Endothelial cell of umbilical vein (primary cell): ENCODE measurements at regions not wholly inside any gene's neighbourhood (a gene's known extent, or its start where the extent isn't known, plus 50 kb on each side); places are given as distances from the start of the nearest gene placed in this dataset.

ENCODE experiments used
- BruUV-seq: library from RNA; stranded (reverse); fragments of 400-500 nt; replicated peaks from 2 replicates; lab custom pipeline; 2021; lab: Mats Ljungman, UMichigan
- CTCF ChIA-PET: fragments of 300-600, 350-600 bp; sonication (Branson Sonifier 250); formaldehyde crosslinking; loops from one replicate; lab custom pipeline; 2021; ENCODE audit warnings: antibody characterized with exemption, inconsistent platforms; lab: Charles Lee
- POLR2A ChIA-PET: fragments of 300-600, 350-600 bp; sonication (Branson Sonifier 250); formaldehyde crosslinking; loops from one replicate; lab custom pipeline; 2021; ENCODE audit warnings: antibody characterized with exemption, inconsistent platforms; lab: Charles Lee
- DNase-seq: peaks from one replicate; pipeline ENCODE4 v3.0.0-alpha.2; 2011; ENCODE audit warnings: low read depth, low spot score
- FAIRE-seq: peaks from 2 replicates; lab custom pipeline; 2011; peaks lifted over from hg19 to GRCh38; lab: Jason Lieb, UNC
- H2AFZ ChIP-seq: 2 replicates; pipeline ENCODE4 v1.6.0; 2012; ENCODE audit warnings: low read depth, low read length, control low read depth, inconsistent platforms
- H3K27ac ChIP-seq: 2 replicates; pipeline ENCODE4 v1.5.1; 2011; ENCODE audit warnings: low read depth, mild to moderate bottlenecking, control low read depth, low read length, moderate library complexity; ENCODE audit not compliant: insufficient read depth
- H3K27me3 ChIP-seq, 2 experiments: 2 replicates each; pipeline versions ENCODE4 v1.6.0 to v1.6.1; 2011; ENCODE audit warnings: low read length in 2 of 2, mixed read lengths in 1 of 2; ENCODE audit not compliant: control insufficient read depth in 2 of 2, insufficient read depth in 2 of 2
- H3K36me3 ChIP-seq, 2 experiments: 2 replicates in 1 of 2; 3 replicates in 1 of 2; pipeline ENCODE4 v1.5.1; 2011; ENCODE audit warnings: low read length in 2 of 2, mild to moderate bottlenecking in 1 of 2, moderate library complexity in 1 of 2; ENCODE audit not compliant: control insufficient read depth in 2 of 2, insufficient read depth in 2 of 2; ENCODE audit errors: extremely low read depth in 1 of 2
- H3K4me1 ChIP-seq: 3 replicates; pipeline ENCODE4 v1.5.1; 2011; ENCODE audit warnings: mild to moderate bottlenecking, low read length; ENCODE audit not compliant: control insufficient read depth, insufficient read depth; ENCODE audit errors: extremely low read depth
- H3K4me2 ChIP-seq: 2 replicates; pipeline ENCODE4 v1.6.1; 2011; ENCODE audit warnings: low read length, control low read depth, mixed read lengths; ENCODE audit not compliant: insufficient read depth
- H3K4me3 ChIP-seq, 3 experiments: fragments of 200-600 bp in 1 of 3; sonication (generic), shearing (Covaris generic) in 1 of 3; replicated peaks in 1 of 3; 2 replicates each; pipeline ENCODE4 v1.5.1; 2011 to 2016; ENCODE audit warnings: control low read depth in 3 of 3, low read length in 3 of 3, mild to moderate bottlenecking in 2 of 3, inconsistent platforms in 1 of 3, low read depth in 1 of 3, moderate library complexity in 1 of 3; ENCODE audit not compliant: insufficient read depth in 1 of 3
- H3K79me2 ChIP-seq: 2 replicates; pipeline ENCODE4 v1.6.0; 2012; ENCODE audit warnings: low read length, inconsistent platforms; ENCODE audit not compliant: control insufficient read depth, insufficient read depth
- H3K9ac ChIP-seq: replicated peaks from 2 replicates; pipeline ENCODE3; 2011; ENCODE audit warnings: low read length, control low read depth; ENCODE audit not compliant: insufficient read depth; ENCODE audit errors: extremely low read depth
- H3K9me1 ChIP-seq: replicated peaks from 3 replicates; pipeline ENCODE4 v1.6.0; 2011; ENCODE audit warnings: mild to moderate bottlenecking, low read length; ENCODE audit not compliant: control insufficient read depth, insufficient read depth; ENCODE audit errors: extremely low read depth
- H3K9me3 ChIP-seq: replicated peaks from 2 replicates; pipeline ENCODE4 v1.5.1; 2012; ENCODE audit warnings: low read length, inconsistent platforms; ENCODE audit not compliant: control insufficient read depth, insufficient read depth
- H4K20me1 ChIP-seq: replicated peaks from 2 replicates; pipeline ENCODE3; 2011; ENCODE audit warnings: mild to moderate bottlenecking, low read length; ENCODE audit not compliant: control insufficient read depth, insufficient read depth; ENCODE audit errors: extremely low read depth
- CTCF ChIP-seq, 2 donors: IDR thresholded peaks; 1 replicate in 1 of 2; 2 replicates in 1 of 2; pipeline ENCODE4 v1.5.1; 2011; ENCODE audit warnings: low read length in 2 of 2, mild to moderate bottlenecking in 2 of 2, moderate library complexity in 2 of 2, control low read depth in 1 of 2, inconsistent platforms in 1 of 2, low read depth in 1 of 2; ENCODE audit not compliant: insufficient read depth in 1 of 2; ENCODE audit errors: extremely low read depth in 1 of 2
- EZH2 ChIP-seq: IDR thresholded peaks from 2 replicates; pipeline ENCODE4 v1.6.1; 2012; ENCODE audit warnings: borderline replicate concordance, low read depth, mild to moderate bottlenecking, moderate library complexity, low read length, inconsistent platforms; ENCODE audit not compliant: severe bottlenecking
- FOS ChIP-seq: IDR thresholded peaks from 2 replicates; pipeline ENCODE4 v1.6.1; 2011; ENCODE audit warnings: mild to moderate bottlenecking, low read length, moderate library complexity, borderline replicate concordance; ENCODE audit not compliant: insufficient read depth
- GATA2 ChIP-seq: IDR thresholded peaks from 2 replicates; pipeline ENCODE4 v1.7.0; 2011; ENCODE audit warnings: low read depth, mild to moderate bottlenecking, moderate library complexity, mixed read lengths, low read length; ENCODE audit not compliant: insufficient read length, insufficient read depth
- JUN ChIP-seq: IDR thresholded peaks from 2 replicates; pipeline ENCODE4 v1.6.1; 2011; ENCODE audit warnings: borderline replicate concordance, low read depth; ENCODE audit not compliant: insufficient read length, insufficient read depth
- MAX ChIP-seq: IDR thresholded peaks from 2 replicates; pipeline ENCODE4 v1.6.1; 2011; ENCODE audit not compliant: insufficient read depth, insufficient read length
- MYC ChIP-seq: IDR thresholded peaks from one replicate; pipeline ENCODE4 v1.6.1; 2011; ENCODE audit warnings: mild to moderate bottlenecking, low read depth, low read length
- POLR2A ChIP-seq: IDR thresholded peaks from 2 replicates; pipeline ENCODE4 v1.6.1; 2012; ENCODE audit warnings: low read depth, mild to moderate bottlenecking, control low read depth, low read length
- POLR2AphosphoS5 ChIP-seq: IDR thresholded peaks from 2 replicates; pipeline ENCODE4 v1.6.1; 2012; ENCODE audit warnings: low read depth, mild to moderate bottlenecking, control low read depth, low read length, moderate library complexity; ENCODE audit not compliant: insufficient read depth
- dilution Hi-C: fragments of 300-500 bp; cut with MboI; formaldehyde crosslinking; loops from one replicate; pipeline ENCODE4 v1.15.0; 2019; ENCODE audit warnings: low sequenced_read_pairs; ENCODE audit not compliant: extremely low pct_ligation_motif_present
- intact Hi-C: fragments of 100-400 bp; cut with micrococcal nuclease; formaldehyde crosslinking; loops from one replicate; pipeline ENCODE4 v1.10.0; 2022

- Histone ChIP-seq H3K79me2 (no peaks in the 10 kb centered on the region), H3K9me1 (no peaks in the 10 kb centered on the region), H3K36me3 (no peaks in the 10 kb centered on the region), H3K27me3 (no peaks in the 10 kb centered on the region), H2AFZ (no peak overlapping the region), H3K4me2 (no peak overlapping the region), H3K27ac (no peak overlapping the region), H3K4me3 (no peak overlapping the region), H3K9ac (no peak overlapping the region), H3K9me3 (peaks cover 2% of the 10 kb centered on the region), H3K4me1 (no peaks in the 10 kb centered on the region), H4K20me1 (no peaks in the 10 kb centered on the region)
- intact Hi-C loops: no loop called here
- BruUV-seq: no TSS peak
- DNase-seq: no peak
- no peak for TF ChIP-seq MAX
- TF ChIP-seq GATA2: no peak
- no peak for TF ChIP-seq MYC
- TF ChIP-seq FOS: no peak
- TF ChIP-seq POLR2A: no peak
- no peak for TF ChIP-seq CTCF (IDR thresholded peaks at IDR 0.05; ENCODE audit: extremely low read depth in 1 of 2, insufficient read depth in 1 of 2, low read depth in 1 of 2, low read length in 2 of 2)
- no peak for TF ChIP-seq POLR2AphosphoS5
- no peak for TF ChIP-seq EZH2
- no peak for TF ChIP-seq JUN
- no peak for FAIRE-seq
- POLR2A ChIA-PET: no interaction called here
- CTCF ChIA-PET: interaction anchor here (1.1 kb wide), 1 partner anchor 575 kb away, joined by 3 read pairs; no protein-coding TSS in a partner anchor
- dilution Hi-C loops: no loop called here
These were observed 585.2 kb downstream of the NTRK3 start for GRCh38 chr15:87671289-87671688.
